ENCODE measurements at regions not wholly inside any gene's neighbourhood (a gene's known extent, or its start where the extent isn't known, plus 50 kb on each side); places are given as distances from the start of the nearest gene placed in this dataset.

DNA sequence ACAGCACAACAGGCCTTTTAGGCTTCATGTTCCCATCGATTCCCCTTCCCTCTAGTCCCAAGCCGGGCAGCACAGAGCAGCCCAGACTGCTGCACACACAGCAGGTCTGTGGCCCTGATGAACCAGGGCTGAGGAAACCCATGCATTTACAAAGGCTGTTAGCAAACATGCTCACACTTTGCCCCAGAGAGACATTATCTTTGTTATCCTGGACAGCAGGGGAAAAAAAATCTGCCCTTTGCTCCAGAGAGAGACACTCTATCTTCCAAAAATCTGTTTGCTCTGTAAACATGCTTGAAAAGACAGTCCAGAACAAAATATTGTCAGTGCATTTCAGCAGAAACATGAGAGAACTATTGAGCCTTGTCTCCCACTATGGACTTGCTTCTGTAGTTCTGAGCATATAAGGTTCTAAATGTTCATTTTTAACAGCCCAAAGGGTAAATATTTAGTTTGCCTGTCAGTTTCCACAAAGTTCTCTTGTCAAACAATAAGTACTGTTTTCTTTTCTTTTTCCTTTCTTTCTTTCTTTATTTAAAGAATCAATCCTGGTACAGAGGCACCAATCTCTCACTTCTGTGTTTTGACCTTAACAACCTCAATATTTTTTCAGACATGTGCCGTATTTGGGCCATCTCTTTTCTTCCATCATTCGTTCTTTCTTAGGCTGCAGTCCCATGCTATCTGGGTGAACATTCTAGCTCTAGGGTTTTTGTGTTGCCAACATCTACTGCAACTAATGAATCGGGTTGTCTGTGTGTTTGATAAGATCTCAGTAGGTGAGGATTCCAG is 468.0 kb downstream of the EPM2A start (continued):
- TF ChIP-seq, protein P1, sequence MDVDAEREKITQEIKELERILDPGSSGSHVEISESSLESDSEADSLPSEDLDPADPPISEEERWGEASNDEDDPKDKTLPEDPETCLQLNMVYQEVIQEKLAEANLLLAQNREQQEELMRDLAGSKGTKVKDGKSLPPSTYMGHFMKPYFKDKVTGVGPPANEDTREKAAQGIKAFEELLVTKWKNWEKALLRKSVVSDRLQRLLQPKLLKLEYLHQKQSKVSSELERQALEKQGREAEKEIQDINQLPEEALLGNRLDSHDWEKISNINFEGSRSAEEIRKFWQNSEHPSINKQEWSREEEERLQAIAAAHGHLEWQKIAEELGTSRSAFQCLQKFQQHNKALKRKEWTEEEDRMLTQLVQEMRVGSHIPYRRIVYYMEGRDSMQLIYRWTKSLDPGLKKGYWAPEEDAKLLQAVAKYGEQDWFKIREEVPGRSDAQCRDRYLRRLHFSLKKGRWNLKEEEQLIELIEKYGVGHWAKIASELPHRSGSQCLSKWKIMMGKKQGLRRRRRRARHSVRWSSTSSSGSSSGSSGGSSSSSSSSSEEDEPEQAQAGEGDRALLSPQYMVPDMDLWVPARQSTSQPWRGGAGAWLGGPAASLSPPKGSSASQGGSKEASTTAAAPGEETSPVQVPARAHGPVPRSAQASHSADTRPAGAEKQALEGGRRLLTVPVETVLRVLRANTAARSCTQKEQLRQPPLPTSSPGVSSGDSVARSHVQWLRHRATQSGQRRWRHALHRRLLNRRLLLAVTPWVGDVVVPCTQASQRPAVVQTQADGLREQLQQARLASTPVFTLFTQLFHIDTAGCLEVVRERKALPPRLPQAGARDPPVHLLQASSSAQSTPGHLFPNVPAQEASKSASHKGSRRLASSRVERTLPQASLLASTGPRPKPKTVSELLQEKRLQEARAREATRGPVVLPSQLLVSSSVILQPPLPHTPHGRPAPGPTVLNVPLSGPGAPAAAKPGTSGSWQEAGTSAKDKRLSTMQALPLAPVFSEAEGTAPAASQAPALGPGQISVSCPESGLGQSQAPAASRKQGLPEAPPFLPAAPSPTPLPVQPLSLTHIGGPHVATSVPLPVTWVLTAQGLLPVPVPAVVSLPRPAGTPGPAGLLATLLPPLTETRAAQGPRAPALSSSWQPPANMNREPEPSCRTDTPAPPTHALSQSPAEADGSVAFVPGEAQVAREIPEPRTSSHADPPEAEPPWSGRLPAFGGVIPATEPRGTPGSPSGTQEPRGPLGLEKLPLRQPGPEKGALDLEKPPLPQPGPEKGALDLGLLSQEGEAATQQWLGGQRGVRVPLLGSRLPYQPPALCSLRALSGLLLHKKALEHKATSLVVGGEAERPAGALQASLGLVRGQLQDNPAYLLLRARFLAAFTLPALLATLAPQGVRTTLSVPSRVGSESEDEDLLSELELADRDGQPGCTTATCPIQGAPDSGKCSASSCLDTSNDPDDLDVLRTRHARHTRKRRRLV (CRISPR knock-in tag; IDR thresholded peaks at IDR 0.05): peak; percentile 88
- TF ChIP-seq JUNB (CRISPR knock-in tag; IDR thresholded peaks at IDR 0.05; ENCODE audit: borderline replicate concordance): no peak; the same call in 1 of the 2 replicates
- TF ChIP-seq ZNF652 (CRISPR knock-in tag; IDR thresholded peaks at IDR 0.05; ENCODE audit: borderline replicate concordance, low read depth): peak; percentile 38
- TF ChIP-seq SIX1 (CRISPR knock-in tag; IDR thresholded peaks at IDR 0.05; ENCODE audit: borderline replicate concordance): peak; percentile 99
- TF ChIP-seq ZNF230 (CRISPR knock-in tag; IDR thresholded peaks at IDR 0.05): no peak
- no peak for TF ChIP-seq EEA1 (CRISPR knock-in tag; IDR thresholded peaks at IDR 0.05; ENCODE audit: borderline replicate concordance)
- TF ChIP-seq ATRX (CRISPR knock-in tag; IDR thresholded peaks at IDR 0.05; ENCODE audit: borderline replicate concordance): no peak
- TF ChIP-seq RORA (CRISPR knock-in tag; IDR thresholded peaks at IDR 0.05): no peak
- TF ChIP-seq MBNL3 (CRISPR knock-in tag; conservative IDR thresholded peaks at IDR 0.05): no peak
- TF ChIP-seq FOXO1 (CRISPR knock-in tag; IDR thresholded peaks at IDR 0.05): peak; percentile 99
- peak; percentile 39; the same call in 1 of the 2 replicates for TF ChIP-seq ATF7-NPFF (CRISPR knock-in tag; IDR thresholded peaks at IDR 0.05; ENCODE audit: low read depth)
- peak; percentile 91 for TF ChIP-seq SAP130 (CRISPR knock-in tag; IDR thresholded peaks at IDR 0.05; ENCODE audit: low read depth)
- TF ChIP-seq ZNF225 (CRISPR knock-in tag; IDR thresholded peaks at IDR 0.05): no peak
- TF ChIP-seq, protein P2, sequence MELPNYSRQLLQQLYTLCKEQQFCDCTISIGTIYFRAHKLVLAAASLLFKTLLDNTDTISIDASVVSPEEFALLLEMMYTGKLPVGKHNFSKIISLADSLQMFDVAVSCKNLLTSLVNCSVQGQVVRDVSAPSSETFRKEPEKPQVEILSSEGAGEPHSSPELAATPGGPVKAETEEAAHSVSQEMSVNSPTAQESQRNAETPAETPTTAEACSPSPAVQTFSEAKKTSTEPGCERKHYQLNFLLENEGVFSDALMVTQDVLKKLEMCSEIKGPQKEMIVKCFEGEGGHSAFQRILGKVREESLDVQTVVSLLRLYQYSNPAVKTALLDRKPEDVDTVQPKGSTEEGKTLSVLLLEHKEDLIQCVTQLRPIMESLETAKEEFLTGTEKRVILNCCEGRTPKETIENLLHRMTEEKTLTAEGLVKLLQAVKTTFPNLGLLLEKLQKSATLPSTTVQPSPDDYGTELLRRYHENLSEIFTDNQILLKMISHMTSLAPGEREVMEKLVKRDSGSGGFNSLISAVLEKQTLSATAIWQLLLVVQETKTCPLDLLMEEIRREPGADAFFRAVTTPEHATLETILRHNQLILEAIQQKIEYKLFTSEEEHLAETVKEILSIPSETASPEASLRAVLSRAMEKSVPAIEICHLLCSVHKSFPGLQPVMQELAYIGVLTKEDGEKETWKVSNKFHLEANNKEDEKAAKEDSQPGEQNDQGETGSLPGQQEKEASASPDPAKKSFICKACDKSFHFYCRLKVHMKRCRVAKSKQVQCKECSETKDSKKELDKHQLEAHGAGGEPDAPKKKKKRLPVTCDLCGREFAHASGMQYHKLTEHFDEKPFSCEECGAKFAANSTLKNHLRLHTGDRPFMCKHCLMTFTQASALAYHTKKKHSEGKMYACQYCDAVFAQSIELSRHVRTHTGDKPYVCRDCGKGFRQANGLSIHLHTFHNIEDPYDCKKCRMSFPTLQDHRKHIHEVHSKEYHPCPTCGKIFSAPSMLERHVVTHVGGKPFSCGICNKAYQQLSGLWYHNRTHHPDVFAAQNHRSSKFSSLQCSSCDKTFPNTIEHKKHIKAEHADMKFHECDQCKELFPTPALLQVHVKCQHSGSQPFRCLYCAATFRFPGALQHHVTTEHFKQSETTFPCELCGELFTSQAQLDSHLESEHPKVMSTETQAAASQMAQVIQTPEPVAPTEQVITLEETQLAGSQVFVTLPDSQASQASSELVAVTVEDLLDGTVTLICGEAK (IDR thresholded peaks at IDR 0.05): no peak
- TF ChIP-seq, protein P2 (CRISPR knock-in tag; IDR thresholded peaks at IDR 0.05): peak; percentile 91; the same call in 1 of the 2 replicates

Measured in HepG2 (cell line).